ENCODE measurements at regions not wholly inside any gene's neighbourhood (a gene's known extent, or its start where the extent isn't known, plus 50 kb on each side); places are given as distances from the start of the nearest gene placed in this dataset.
"Not testable (repeated sequence)": the region's sequence is repeated elsewhere in the genome, so short reads cannot be mapped to it uniquely, and the experiment has no call there.

DNA sequence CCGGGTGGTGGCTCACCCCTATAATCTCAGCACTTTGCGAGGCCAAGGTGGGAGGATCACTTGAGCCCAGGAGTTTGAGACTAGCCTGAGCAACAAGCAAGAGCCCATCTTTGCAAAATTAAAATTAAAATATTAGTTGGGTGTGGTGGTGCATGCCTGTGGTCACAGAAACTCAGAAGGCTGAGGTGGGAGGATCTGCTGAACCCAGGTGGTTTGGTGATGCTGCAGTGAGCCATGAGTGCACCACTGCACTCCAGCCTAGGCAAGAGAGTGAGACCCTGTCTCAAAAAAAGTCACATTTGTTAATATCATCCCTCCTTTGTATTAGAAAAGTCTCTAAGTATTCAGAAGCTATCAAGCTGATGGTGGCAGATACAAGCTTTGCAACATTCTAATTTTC lies 317.5 kb downstream of the ANKRD30A start:
- dilution Hi-C loops (cut with MboI; ENCODE audit: extremely low pct_ligation_motif_present, low sequenced_read_pairs): no loop called here
- Histone ChIP-seq H4K20me1 (ENCODE audit: control insufficient read depth, extremely low read depth, insufficient read depth, low read length) (no peaks in the 10 kb centered on the region), H3K4me2 (ENCODE audit: control insufficient read depth, extremely low read depth, insufficient read depth, low read depth, low read length) (no peak overlapping the region), H3K9ac (ENCODE audit: control insufficient read depth, extremely low read depth, insufficient read depth, low read length) (no peak overlapping the region), H3K4me1 (ENCODE audit: control insufficient read depth, extremely low read depth, insufficient read depth, low read length) (no peaks in the 10 kb centered on the region), H3K4me3 (ENCODE audit: control insufficient read depth in 2 of 3, extremely low read depth in 1 of 3, insufficient read depth in 2 of 3, low read depth in 1 of 3, low read length in 3 of 3) (no peak overlapping the region), H3K27me3 (ENCODE audit: control insufficient read depth, extremely low read depth, insufficient read depth, low read length) (no peaks in the 10 kb centered on the region), H3K9me3 (ENCODE audit: control insufficient read depth, low read depth, low read length) (no peaks in the 10 kb centered on the region), H3K27ac (ENCODE audit: control insufficient read depth, insufficient read depth, low read length) (no peak overlapping the region), H3K9me1 (ENCODE audit: control insufficient read depth, extremely low read depth, insufficient read depth, low read length) (no peaks in the 10 kb centered on the region), H3K79me2 (ENCODE audit: control insufficient read depth, insufficient read depth, low read length) (no peaks in the 10 kb centered on the region), H3K36me3 (ENCODE audit: control insufficient read depth in 2 of 2, extremely low read depth in 1 of 2, insufficient read depth in 2 of 2, low read length in 2 of 2) (no peaks in the 10 kb centered on the region), H2AFZ (ENCODE audit: control insufficient read depth, low read length) (no peak overlapping the region)
- TF ChIP-seq, protein P1, sequence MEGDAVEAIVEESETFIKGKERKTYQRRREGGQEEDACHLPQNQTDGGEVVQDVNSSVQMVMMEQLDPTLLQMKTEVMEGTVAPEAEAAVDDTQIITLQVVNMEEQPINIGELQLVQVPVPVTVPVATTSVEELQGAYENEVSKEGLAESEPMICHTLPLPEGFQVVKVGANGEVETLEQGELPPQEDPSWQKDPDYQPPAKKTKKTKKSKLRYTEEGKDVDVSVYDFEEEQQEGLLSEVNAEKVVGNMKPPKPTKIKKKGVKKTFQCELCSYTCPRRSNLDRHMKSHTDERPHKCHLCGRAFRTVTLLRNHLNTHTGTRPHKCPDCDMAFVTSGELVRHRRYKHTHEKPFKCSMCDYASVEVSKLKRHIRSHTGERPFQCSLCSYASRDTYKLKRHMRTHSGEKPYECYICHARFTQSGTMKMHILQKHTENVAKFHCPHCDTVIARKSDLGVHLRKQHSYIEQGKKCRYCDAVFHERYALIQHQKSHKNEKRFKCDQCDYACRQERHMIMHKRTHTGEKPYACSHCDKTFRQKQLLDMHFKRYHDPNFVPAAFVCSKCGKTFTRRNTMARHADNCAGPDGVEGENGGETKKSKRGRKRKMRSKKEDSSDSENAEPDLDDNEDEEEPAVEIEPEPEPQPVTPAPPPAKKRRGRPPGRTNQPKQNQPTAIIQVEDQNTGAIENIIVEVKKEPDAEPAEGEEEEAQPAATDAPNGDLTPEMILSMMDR (optimal IDR thresholded peaks at IDR 0.05 in 1 of 3, IDR thresholded peaks at IDR 0.05 in 1 of 3, conservative IDR thresholded peaks at IDR 0.05 in 1 of 3; ENCODE audit: extremely low read depth in 1 of 3, insufficient read depth in 2 of 3, low read length in 3 of 3): no peak
- TF ChIP-seq EZH2 (IDR thresholded peaks at IDR 0.05; ENCODE audit: low read length): no peak
- DNase-seq (ENCODE audit: low read depth, low spot score) (no peak), FAIRE-seq (no peak)

DNA sequence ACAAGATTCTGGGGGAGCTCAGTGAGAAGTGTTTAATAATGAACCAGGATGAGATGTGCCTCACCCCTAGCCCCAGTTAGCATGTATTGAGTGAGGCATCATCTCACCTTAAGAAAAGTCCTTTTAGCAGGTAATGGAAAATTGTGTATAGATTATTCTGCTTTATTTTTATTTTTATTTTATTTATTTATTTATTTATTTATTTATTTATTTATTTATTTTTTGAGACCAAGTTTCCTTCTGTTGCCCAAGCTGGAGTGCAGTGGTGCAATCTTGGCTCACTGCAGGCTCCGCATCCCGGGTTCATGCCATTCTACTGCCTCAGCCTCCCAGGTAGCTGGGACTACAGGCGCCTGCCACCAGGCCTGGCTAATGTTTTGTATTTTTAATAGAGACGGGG lies 315.8 kb downstream of the ANKRD30A start:
- H3K4me3 ChIP-seq (ENCODE audit: control insufficient read depth in 2 of 3, extremely low read depth in 1 of 3, insufficient read depth in 2 of 3, low read depth in 1 of 3, low read length in 3 of 3); H3K9me3 ChIP-seq (ENCODE audit: control insufficient read depth, low read depth, low read length); H3K9me1 ChIP-seq (ENCODE audit: control insufficient read depth, extremely low read depth, insufficient read depth, low read length); H3K79me2 ChIP-seq (ENCODE audit: control insufficient read depth, insufficient read depth, low read length); FAIRE-seq; H3K27me3 ChIP-seq (ENCODE audit: control insufficient read depth, extremely low read depth, insufficient read depth, low read length); dilution Hi-C loops (cut with MboI; ENCODE audit: extremely low pct_ligation_motif_present, low sequenced_read_pairs); H3K9ac ChIP-seq (ENCODE audit: control insufficient read depth, extremely low read depth, insufficient read depth, low read length); DNase-seq (ENCODE audit: low read depth, low spot score); H3K4me1 ChIP-seq (ENCODE audit: control insufficient read depth, extremely low read depth, insufficient read depth, low read length); H3K36me3 ChIP-seq (ENCODE audit: control insufficient read depth in 2 of 2, extremely low read depth in 1 of 2, insufficient read depth in 2 of 2, low read length in 2 of 2); H2AFZ ChIP-seq (ENCODE audit: control insufficient read depth, low read length); H3K27ac ChIP-seq (ENCODE audit: control insufficient read depth, insufficient read depth, low read length); H4K20me1 ChIP-seq (ENCODE audit: control insufficient read depth, extremely low read depth, insufficient read depth, low read length); H3K4me2 ChIP-seq (ENCODE audit: control insufficient read depth, extremely low read depth, insufficient read depth, low read depth, low read length): not testable (repeated sequence)

- Histone ChIP-seq H3K9me3 (ENCODE audit: control insufficient read depth, low read depth, low read length) (no peaks in the 10 kb centered on the region), H3K9me1 (ENCODE audit: control insufficient read depth, extremely low read depth, insufficient read depth, low read length) (no peaks in the 10 kb centered on the region), H3K9ac (ENCODE audit: control insufficient read depth, extremely low read depth, insufficient read depth, low read length) (no peak overlapping the region), H3K27ac (ENCODE audit: control insufficient read depth, insufficient read depth, low read length) (no peak overlapping the region), H3K36me3 (ENCODE audit: control insufficient read depth in 2 of 2, extremely low read depth in 1 of 2, insufficient read depth in 2 of 2, low read length in 2 of 2) (no peaks in the 10 kb centered on the region), H2AFZ (ENCODE audit: control insufficient read depth, low read length) (no peak overlapping the region), H3K4me3 (ENCODE audit: control insufficient read depth in 2 of 3, extremely low read depth in 1 of 3, insufficient read depth in 2 of 3, low read depth in 1 of 3, low read length in 3 of 3) (no peak overlapping the region), H3K4me1 (ENCODE audit: control insufficient read depth, extremely low read depth, insufficient read depth, low read length) (no peaks in the 10 kb centered on the region), H3K27me3 (ENCODE audit: control insufficient read depth, extremely low read depth, insufficient read depth, low read length) (no peaks in the 10 kb centered on the region), H3K79me2 (ENCODE audit: control insufficient read depth, insufficient read depth, low read length) (no peaks in the 10 kb centered on the region), H3K4me2 (ENCODE audit: control insufficient read depth, extremely low read depth, insufficient read depth, low read depth, low read length) (no peak overlapping the region), H4K20me1 (ENCODE audit: control insufficient read depth, extremely low read depth, insufficient read depth, low read length) (no peaks in the 10 kb centered on the region)
- no peak for TF ChIP-seq EZH2 (IDR thresholded peaks at IDR 0.05; ENCODE audit: low read length)
- TF ChIP-seq, protein P1 (optimal IDR thresholded peaks at IDR 0.05 in 1 of 3, IDR thresholded peaks at IDR 0.05 in 1 of 3, conservative IDR thresholded peaks at IDR 0.05 in 1 of 3; ENCODE audit: extremely low read depth in 1 of 3, insufficient read depth in 2 of 3, low read length in 3 of 3): no peak
- FAIRE-seq (no peak), DNase-seq (ENCODE audit: low read depth, low spot score) (no peak)
- dilution Hi-C loops (cut with MboI; ENCODE audit: extremely low pct_ligation_motif_present, low sequenced_read_pairs): no loop called here
These were observed 314.4 kb downstream of the ANKRD30A start for GRCh38 chr10:37439826-37440225.
